GM23248 (cell line): ENCODE measurements at regions not wholly inside any gene's neighbourhood (a gene's known extent, or its start where the extent isn't known, plus 50 kb on each side); places are given as distances from the start of the nearest gene placed in this dataset.

Experiments used
- DNase-seq: peaks from one replicate; pipeline ENCODE4 v3.0.0-alpha.2; 2015
- H2AFZ ChIP-seq: fragments of 200-600 bp; sonication (generic); 2 replicates; pipeline ENCODE4 v1.6.1; 2016; ENCODE audit warnings: antibody characterized with exemption
- H3F3A ChIP-seq: fragments of 200-600 bp; sonication (generic); 2 replicates; pipeline ENCODE4 v1.6.1; 2016; ENCODE audit warnings: mild to moderate bottlenecking, antibody characterized with exemption, mixed run types; ENCODE audit not compliant: insufficient read depth
- H3K27ac ChIP-seq: fragments of 200-600 bp; sonication (generic); 2 replicates; pipeline ENCODE4 v1.5.1; 2016; ENCODE audit warnings: mild to moderate bottlenecking
- H3K27me3 ChIP-seq: fragments of 200-600 bp; sonication (generic); replicated peaks from 2 replicates; pipeline ENCODE4 v1.6.1; 2016; ENCODE audit warnings: mild to moderate bottlenecking; ENCODE audit not compliant: insufficient read depth
- H3K36me3 ChIP-seq: fragments of 200-600 bp; sonication (generic); 2 replicates; pipeline ENCODE4 v1.6.1; 2016; ENCODE audit warnings: low read depth, mild to moderate bottlenecking
- H3K4me1 ChIP-seq: fragments of 200-600 bp; sonication (generic); 2 replicates; pipeline ENCODE4 v1.6.1; 2016; ENCODE audit warnings: mild to moderate bottlenecking; ENCODE audit not compliant: insufficient read depth
- H3K4me2 ChIP-seq: fragments of 200-600 bp; sonication (generic); one replicate; pipeline ENCODE4 v1.6.1; 2016; ENCODE audit warnings: mild to moderate bottlenecking; ENCODE audit not compliant: unreplicated experiment
- H3K4me3 ChIP-seq: fragments of 200-600 bp; sonication (generic); 2 replicates; pipeline ENCODE4 v1.5.1; 2016; ENCODE audit warnings: mild to moderate bottlenecking
- H3K79me2 ChIP-seq: fragments of 200-600 bp; sonication (generic); 2 replicates; pipeline ENCODE4 v1.6.1; 2016; ENCODE audit warnings: mild to moderate bottlenecking; ENCODE audit not compliant: insufficient read depth
- H3K9ac ChIP-seq: fragments of 200-600 bp; sonication (generic); 2 replicates; pipeline ENCODE4 v1.6.1; 2016; ENCODE audit warnings: mild to moderate bottlenecking
- H3K9me2 ChIP-seq: fragments of 200-600 bp; sonication (generic); 2 replicates; pipeline ENCODE4 v1.6.1; 2016; ENCODE audit warnings: mixed run types, mild to moderate bottlenecking, moderate library complexity; ENCODE audit not compliant: insufficient read depth
- H3K9me3 ChIP-seq: fragments of 200-600 bp; sonication (generic); one replicate; pipeline ENCODE4 v1.6.1; 2017; ENCODE audit warnings: low read depth
- H4K20me1 ChIP-seq: fragments of 200-600 bp; sonication (generic); 2 replicates; pipeline ENCODE4 v1.6.0; 2016; ENCODE audit not compliant: insufficient read depth
- EZH2 ChIP-seq: fragments of 200-600 bp; sonication (generic); IDR thresholded peaks from 2 replicates; pipeline ENCODE4 v1.6.1; 2018; ENCODE audit warnings: antibody characterized with exemption, mild to moderate bottlenecking; ENCODE audit not compliant: insufficient read depth, poor library complexity, severe bottlenecking
- EZH2phosphoT487 ChIP-seq: fragments of 200-600 bp; sonication (generic); IDR thresholded peaks from 2 replicates; pipeline ENCODE4 v1.6.1; 2018; ENCODE audit warnings: antibody characterized with exemption, moderate library complexity, mild to moderate bottlenecking, low read depth; ENCODE audit not compliant: insufficient read depth
- WGBS, 2 experiments: methylation state at CpG; one replicate each; pipeline ENCODE4 v1.1.6; 2015 to 2017; ENCODE audit warnings: low lambda C conversion rate in 2 of 2, low coverage in 1 of 2; ENCODE audit errors: missing lambda C conversion rate in 2 of 2; 5-methylcytosine and 5-hydroxymethylcytosine counted together
- in situ Hi-C: fragments of 300-500 bp; cut with MboI; formaldehyde crosslinking; loops from 2 replicates; pipeline ENCODE4 v1.15.0; 2020

- Histone ChIP-seq H3F3A (no peaks in the 10 kb centered on the region), H3K9ac (no peak overlapping the region), H3K27ac (no peak overlapping the region), H3K9me2 (no peaks in the 10 kb centered on the region), H3K36me3 (no peaks in the 10 kb centered on the region), H2AFZ (no peak overlapping the region), H3K4me3 (no peak overlapping the region), H3K4me2 (no peak overlapping the region), H4K20me1 (no peaks in the 10 kb centered on the region), H3K4me1 (no peaks in the 10 kb centered on the region), H3K27me3 (no peaks in the 10 kb centered on the region), H3K9me3 (no peaks in the 10 kb centered on the region), H3K79me2 (no peaks in the 10 kb centered on the region)
- 0% methylated on average over 1 of the region's 1 CpG for WGBS, 2 experiments
- in situ Hi-C loops: no loop called here
- DNase-seq: no peak
- TF ChIP-seq EZH2phosphoT487 (no peak), EZH2 (no peak)
These were observed 186.5 kb upstream of the LHX5 start for GRCh38 chr12:113658006-113658655.

- Histone ChIP-seq H3K4me2 (no peak overlapping the region), H3K36me3 (no peaks in the 10 kb centered on the region), H3K9me3 (no peaks in the 10 kb centered on the region), H3K4me1 (no peaks in the 10 kb centered on the region), H3K27me3 (no peaks in the 10 kb centered on the region), H3K9ac (no peak overlapping the region), H3K27ac (no peak overlapping the region), H3F3A (no peaks in the 10 kb centered on the region), H2AFZ (no peak overlapping the region), H4K20me1 (no peaks in the 10 kb centered on the region), H3K9me2 (no peaks in the 10 kb centered on the region), H3K79me2 (no peaks in the 10 kb centered on the region), H3K4me3 (no peak overlapping the region)
- 16 to 24% methylated on average over 4 of the region's 4 CpGs for WGBS, 2 experiments
- DNase-seq: no peak
- TF ChIP-seq EZH2phosphoT487 (no peak), EZH2 (no peak)
- in situ Hi-C loops: no loop called here
These were observed 184.2 kb upstream of the LHX5 start for GRCh38 chr12:113655919-113656318.

- in situ Hi-C loops: no loop called here
These were observed 183.8 kb upstream of the LHX5 start for GRCh38 chr12:113655479-113655878.

GRCh38 chr12:113651662-113652061, 180.0 kb upstream of the LHX5 start:
- Histone ChIP-seq H2AFZ (no peak overlapping the region), H3K79me2 (no peaks in the 10 kb centered on the region), H3K27ac (no peak overlapping the region), H3F3A (no peaks in the 10 kb centered on the region), H3K4me2 (no peak overlapping the region), H3K9ac (no peak overlapping the region), H3K36me3 (no peaks in the 10 kb centered on the region), H3K27me3 (no peaks in the 10 kb centered on the region; the same call in 1 of the 2 replicates), H3K9me3 (no peaks in the 10 kb centered on the region), H3K4me3 (no peak overlapping the region), H3K4me1 (no peaks in the 10 kb centered on the region), H4K20me1 (no peaks in the 10 kb centered on the region), H3K9me2 (no peaks in the 10 kb centered on the region)
- DNase-seq: no peak
- WGBS, 2 experiments: 21 to 28% methylated on average over 3 of the region's 3 CpGs
- no peak for TF ChIP-seq EZH2
- no peak for TF ChIP-seq EZH2phosphoT487
- in situ Hi-C loops: no loop called here

More at GRCh38 chr12:113655479-113655878, 183.8 kb upstream of the LHX5 start:
- Histone ChIP-seq H3K79me2 (no peaks in the 10 kb centered on the region), H3K27me3 (no peaks in the 10 kb centered on the region), H3K36me3 (no peaks in the 10 kb centered on the region), H3F3A (no peaks in the 10 kb centered on the region), H3K4me2 (no peak overlapping the region), H3K9ac (no peak overlapping the region), H3K4me1 (no peaks in the 10 kb centered on the region), H3K9me3 (no peaks in the 10 kb centered on the region), H3K27ac (no peak overlapping the region), H3K4me3 (no peak overlapping the region), H2AFZ (no peak overlapping the region), H4K20me1 (no peaks in the 10 kb centered on the region), H3K9me2 (no peaks in the 10 kb centered on the region)
- no peak for TF ChIP-seq EZH2
- no peak for TF ChIP-seq EZH2phosphoT487
- WGBS, 2 experiments: 10 to 11% methylated on average over 3 of the region's 3 CpGs
- no peak for DNase-seq
